HG02759 (cell line): ENCODE measurements at regions not wholly inside any gene's neighbourhood (a gene's known extent, or its start where the extent isn't known, plus 50 kb on each side); places are given as distances from the start of the nearest gene placed in this dataset.
"Not testable (repeated sequence)": the region's sequence is repeated elsewhere in the genome, so short reads cannot be mapped to it uniquely, and the experiment has no call there.

Experiments used
- ATAC-seq: cut with Tn5 transposase; IDR thresholded peaks from one replicate; pipeline ENCODE4 v1.9.1; 2021; ENCODE audit warnings: mild to moderate bottlenecking, moderate library complexity; ENCODE audit not compliant: unreplicated experiment

DNA sequence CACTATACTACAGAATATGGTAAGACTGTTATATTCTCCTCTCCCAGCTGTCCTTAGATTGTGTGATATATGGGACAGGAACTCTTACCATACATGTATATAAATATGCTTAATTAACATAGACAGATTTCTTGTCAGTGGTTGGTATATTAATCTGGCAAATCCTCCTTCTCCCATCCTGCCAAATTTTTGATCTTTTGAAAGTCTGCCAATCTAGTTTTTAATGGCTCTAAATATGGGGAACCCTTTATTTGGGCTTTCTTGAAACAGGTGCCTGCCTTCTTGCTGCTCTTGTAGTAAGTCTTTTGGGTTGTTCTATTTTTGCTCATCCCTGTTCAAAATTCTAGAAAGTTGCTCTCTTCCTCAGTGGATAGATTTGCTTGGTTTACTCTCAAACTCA, 63.5 kb downstream of the SPATA31D1 start:
- ATAC-seq, result no peak

GRCh38 chr9:82054264-82055015, 65.9 kb downstream of the SPATA31D1 start:
- no peak for ATAC-seq

DNA sequence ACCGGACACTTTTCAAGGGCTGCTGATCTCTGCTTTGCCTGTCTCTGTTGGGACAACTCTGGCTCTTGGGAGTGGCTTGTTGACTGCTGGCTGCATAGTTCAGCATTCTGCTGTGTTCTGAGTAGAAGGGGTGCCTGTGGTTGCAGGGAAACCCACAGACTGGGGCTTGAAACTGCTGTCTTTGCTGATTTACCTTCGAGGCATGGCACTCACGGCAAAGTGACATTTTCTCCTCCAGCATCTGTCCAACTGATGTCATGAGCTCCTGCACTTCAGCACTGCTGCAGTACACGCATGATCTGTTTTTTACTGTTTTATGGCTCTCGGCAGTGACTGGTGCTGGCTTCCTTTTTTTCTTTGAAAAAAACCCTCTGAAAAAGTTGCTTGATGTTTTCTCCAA, 69.2 kb downstream of the SPATA31D1 start:
- ATAC-seq, result no peak

- not testable (repeated sequence) for ATAC-seq
Observed at GRCh38 chr9:82061801-82062200, 73.2 kb downstream of the SPATA31D1 start.

- ATAC-seq, result no peak
Observed at GRCh38 chr9:82062245-82062644, 73.7 kb downstream of the SPATA31D1 start.

DNA sequence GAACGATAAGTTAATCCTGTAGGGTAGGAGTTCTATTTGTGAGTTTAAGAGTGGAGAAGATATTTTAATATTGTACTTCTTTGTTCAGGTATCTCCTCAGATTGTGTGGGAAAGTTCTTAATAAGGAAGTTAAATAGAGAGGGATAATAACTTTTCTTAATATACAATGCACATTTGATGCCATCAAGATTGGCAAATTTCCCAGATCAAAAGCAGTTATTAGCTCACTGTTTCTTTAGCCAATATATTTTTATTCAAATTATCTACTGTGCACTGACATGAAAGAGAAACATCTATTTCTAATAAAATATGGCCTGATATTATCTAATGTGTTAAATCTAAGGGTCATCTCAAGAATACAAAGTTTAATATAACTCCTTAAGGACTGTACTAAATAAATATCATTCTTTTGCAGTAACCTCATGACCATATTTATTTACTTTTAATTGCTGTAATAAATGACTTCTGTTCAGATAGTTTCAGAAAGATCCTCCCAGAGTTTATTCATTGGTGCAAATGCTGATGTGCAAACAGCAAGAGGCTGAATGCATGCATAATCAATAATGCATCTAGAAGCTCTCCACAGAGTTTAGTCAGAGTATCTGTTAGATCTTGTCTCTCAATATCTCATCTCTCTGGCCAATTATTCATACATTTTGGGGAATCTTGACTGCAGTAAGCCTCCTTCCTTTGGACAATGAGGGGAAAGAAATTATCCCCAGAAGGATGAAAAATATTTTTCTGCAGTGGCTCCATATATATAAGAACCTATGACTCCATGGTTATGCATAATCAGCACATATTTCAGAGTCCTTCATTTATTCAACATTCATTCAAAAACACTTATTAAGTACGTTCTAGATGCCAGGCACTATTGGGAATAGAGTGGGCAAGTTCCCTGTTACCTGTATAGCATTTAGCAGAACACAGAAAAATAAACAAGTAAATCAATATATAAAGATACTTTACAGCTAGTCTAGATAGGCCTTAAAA, 85.3 kb downstream of the SPATA31D1 start:
- ATAC-seq, result no peak

DNA sequence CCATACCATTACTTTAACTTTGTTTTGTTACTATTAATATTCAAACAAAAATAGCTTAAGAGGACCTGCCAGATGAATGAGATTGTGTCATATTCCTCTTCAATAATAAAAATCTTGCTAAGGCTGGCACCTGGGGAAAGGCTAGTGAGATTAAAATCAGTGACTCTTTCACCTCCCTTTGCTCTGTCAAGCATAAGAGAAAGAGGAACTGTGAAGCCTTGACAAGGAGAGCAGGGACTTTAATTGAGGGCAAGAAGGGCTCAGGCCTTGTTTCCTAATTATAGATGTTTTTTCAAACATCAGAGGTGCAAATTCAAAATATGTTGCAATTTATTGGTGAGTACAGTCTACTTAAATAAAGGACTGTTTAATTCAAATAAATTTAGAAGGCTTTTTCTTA, 91.7 kb downstream of the SPATA31D1 start:
- no peak for ATAC-seq

GRCh38 chr9:82081496-82081895, 92.9 kb downstream of the SPATA31D1 start:
- no peak for ATAC-seq

GRCh38 chr9:82082563-82082962, 94.0 kb downstream of the SPATA31D1 start:
- no peak for ATAC-seq

GRCh38 chr9:82088591-82088990, 100.0 kb downstream of the SPATA31D1 start:
- ATAC-seq, result no peak

- no peak for ATAC-seq
Observed at GRCh38 chr9:82090046-82090445, 101.5 kb downstream of the SPATA31D1 start.

DNA sequence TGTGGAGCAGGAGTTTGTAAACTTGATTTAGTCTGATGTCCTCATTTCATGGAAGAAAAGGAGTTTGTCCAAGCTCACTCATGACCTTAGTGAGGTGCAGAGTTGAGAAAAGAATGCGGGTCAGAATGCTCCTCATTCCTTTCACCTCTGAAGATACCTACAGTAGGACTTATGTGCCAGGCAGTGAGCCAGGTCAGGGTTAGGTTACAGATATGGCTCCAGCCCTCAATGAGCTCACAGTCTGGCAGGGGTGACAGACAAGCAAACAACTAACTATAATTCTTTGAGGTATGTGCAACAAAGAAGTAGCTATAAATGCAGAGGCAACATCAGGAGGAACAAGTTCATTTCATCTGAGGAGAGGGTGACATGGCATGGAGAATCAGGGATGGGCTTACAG, 102.5 kb downstream of the SPATA31D1 start:
- no peak for ATAC-seq

DNA sequence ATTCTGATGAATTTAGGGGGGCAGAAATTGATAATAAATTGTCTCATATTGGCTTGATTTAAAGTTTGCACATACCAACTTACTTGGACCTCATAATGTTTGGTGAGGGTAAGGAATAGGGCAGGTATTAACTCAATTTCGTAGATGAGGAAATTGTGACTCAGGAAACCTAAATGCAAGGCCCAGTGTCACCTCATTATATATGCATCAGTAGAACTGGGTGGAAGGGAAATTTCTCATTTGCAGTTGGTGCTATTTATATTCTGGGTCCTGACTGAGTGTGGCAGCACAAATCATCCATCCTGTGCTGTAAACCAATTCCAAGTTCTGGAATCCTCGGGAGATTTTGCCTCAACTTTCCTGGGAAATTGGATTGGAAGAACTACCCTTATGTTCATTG, 103.0 kb downstream of the SPATA31D1 start:
- peak; percentile 79 for ATAC-seq

DNA sequence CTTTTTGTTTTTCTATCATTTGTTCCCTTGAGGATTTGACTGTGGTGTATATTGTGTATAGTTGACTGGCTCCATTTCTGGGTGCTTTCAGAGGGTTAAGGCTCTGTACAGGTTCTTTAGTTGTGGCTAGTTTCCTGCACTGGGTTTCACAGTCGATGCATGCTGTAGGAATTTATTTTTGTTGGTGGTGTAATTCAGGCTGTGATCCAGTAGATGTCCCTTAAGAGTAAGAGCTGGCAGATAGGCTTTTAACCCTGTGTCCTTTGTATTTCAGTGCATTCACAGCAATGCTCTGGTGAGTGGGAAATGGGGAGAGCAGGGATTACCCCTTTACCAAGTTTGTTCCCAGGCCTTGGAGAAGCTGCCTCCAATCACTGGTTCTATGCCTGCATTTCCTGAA, 112.9 kb downstream of the SPATA31D1 start:
- no peak for ATAC-seq

DNA sequence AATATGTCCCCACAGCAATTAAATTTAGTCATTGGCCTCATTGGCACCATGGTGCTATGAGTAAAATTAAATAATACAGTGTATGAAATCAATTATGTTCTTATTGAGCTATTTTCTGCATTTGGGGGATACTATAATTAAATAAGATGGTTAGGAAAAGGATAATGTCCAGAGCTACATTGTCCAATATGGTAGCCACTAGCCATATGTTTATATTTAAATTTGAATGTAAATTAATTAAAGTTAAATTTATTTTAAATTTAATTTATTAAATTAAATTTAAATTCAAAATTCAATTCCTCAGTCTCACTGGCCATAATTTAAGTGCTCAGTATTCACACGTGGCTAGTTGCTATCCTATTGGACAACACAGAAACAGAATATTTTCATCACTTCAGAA, 115.7 kb downstream of the SPATA31D1 start:
- ATAC-seq, result no peak

DNA sequence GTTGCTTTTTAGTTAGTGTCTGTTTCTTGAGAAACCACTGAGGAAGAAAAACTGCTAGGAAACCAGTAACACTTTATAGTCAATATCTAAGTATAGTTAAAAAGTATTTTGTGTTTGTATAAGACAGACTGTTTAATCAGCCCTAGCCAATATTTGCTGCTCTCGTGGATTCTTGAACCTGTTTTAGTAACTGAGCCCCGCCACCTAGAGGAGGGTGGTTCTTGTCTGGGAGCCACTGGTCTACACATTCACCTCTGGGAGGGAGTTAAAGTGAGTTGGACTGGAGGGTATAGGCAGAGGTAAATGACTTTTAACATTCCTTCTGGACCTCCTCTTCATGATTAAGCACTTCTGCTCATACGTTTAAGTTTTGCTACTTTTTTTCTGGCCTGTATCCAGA, 117.2 kb downstream of the SPATA31D1 start:
- ATAC-seq, result no peak

GRCh38 chr9:82106536-82106935, 118.0 kb downstream of the SPATA31D1 start:
- no peak for ATAC-seq

DNA sequence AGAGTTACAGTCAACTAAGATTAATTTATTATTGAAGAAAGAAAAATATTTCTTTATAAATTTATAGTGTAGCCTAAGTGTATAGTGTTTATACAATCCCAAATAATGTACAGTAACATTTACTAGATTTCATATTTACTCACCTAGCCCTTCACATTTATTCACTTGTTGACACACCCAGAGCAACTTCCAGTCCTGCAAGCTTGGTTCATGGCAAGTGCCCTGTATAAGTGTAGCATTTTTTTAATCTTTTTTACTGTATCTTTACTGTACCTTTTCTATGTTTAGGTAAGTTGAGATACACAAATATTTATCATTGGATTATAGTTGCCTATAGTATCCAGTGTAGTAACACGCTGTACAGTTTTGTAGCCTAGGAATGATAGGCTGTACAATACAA, 119.9 kb downstream of the SPATA31D1 start:
- ATAC-seq, result no peak

DNA sequence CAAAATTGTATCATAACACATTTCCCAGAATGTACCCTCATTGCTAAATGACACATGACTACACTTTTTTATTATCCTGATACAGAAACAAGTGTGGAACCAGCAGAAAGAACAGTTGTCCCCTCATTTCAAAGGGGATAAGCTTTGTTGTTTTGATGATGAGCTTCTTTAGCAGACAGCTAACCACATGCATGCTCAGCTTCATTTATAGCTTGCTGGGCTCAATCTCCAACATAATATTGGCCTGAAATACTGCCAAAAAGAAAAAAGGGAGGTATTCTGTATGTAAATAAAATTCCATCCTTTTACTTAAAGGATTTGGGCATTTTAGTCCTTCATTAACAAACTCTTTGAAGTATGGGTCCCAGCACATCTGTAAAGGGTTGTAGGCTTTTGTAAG, 120.4 kb downstream of the SPATA31D1 start:
- no peak for ATAC-seq

GRCh38 chr9:82109626-82110025, 121.1 kb downstream of the SPATA31D1 start:
- ATAC-seq, result no peak

DNA sequence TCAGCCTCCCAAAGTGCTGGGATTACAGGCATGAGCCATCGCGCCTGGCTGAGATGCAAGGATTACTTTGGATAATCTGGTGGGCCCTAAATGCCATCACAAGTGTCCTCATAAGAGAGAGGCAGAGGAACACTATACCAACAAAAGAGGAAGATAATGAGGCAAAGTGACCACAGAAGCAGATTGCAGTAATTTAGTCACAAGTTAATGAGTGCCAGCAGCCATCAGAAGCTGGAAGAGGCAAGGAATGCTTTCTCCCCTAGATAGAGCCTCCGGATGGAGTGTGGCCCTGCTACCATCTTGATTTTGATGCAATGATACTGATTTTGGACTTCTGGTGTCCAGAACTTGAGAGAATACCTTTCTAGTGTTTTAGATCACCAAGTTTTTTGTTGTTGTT, 122.3 kb downstream of the SPATA31D1 start:
- ATAC-seq, result no peak

- no peak for ATAC-seq
Observed at GRCh38 chr9:82115331-82115730, 126.8 kb downstream of the SPATA31D1 start.
